NCI-H1092 (cell line): ENCODE measurements at regions not wholly inside any gene's neighbourhood (a gene's known extent, or its start where the extent isn't known, plus 50 kb on each side); places are given as distances from the start of the nearest gene placed in this dataset.

Source experiments
- DNase-seq: peaks from one replicate; lab custom pipeline; 2025; lab: John Stamatoyannopoulos, UW

GRCh38 chr6:170212956-170213636, 77.8 kb downstream of the DLL1 start:
- DNase-seq = no peak

- DNase-seq = no peak
Measured at GRCh38 chr6:170212051-170212756, 78.7 kb downstream of the DLL1 start.

- no peak for DNase-seq
Measured at GRCh38 chr6:170211404-170212025, 79.4 kb downstream of the DLL1 start.

GRCh38 chr6:170210651-170211403, 80.1 kb downstream of the DLL1 start:
- DNase-seq = no peak

GRCh38 chr6:170210026-170210390, 80.9 kb downstream of the DLL1 start:
- DNase-seq = no peak

- DNase-seq = no peak
Measured at GRCh38 chr6:170209354-170210025, 81.4 kb downstream of the DLL1 start.

GRCh38 chr6:170208651-170209353, 82.1 kb downstream of the DLL1 start:
- no peak for DNase-seq

GRCh38 chr6:170208182-170208601, 82.7 kb downstream of the DLL1 start:
- DNase-seq = no peak

GRCh38 chr6:170207586-170208181, 83.2 kb downstream of the DLL1 start:
- DNase-seq = no peak

GRCh38 chr6:170206851-170207431, 83.9 kb downstream of the DLL1 start:
- no peak for DNase-seq

- no peak for DNase-seq
Measured at GRCh38 chr6:170206317-170206621, 84.6 kb downstream of the DLL1 start.

- DNase-seq = no peak
Measured at GRCh38 chr6:170205534-170206316, 85.2 kb downstream of the DLL1 start.

GRCh38 chr6:170205126-170205525, 85.8 kb downstream of the DLL1 start:
- no peak for DNase-seq

- no peak for DNase-seq
Measured at GRCh38 chr6:170203212-170203611, 87.7 kb downstream of the DLL1 start.

- DNase-seq = no peak
Measured at GRCh38 chr6:170202416-170203135, 88.3 kb downstream of the DLL1 start.

GRCh38 chr6:170201361-170201760, 89.5 kb downstream of the DLL1 start:
- DNase-seq = no peak

- no peak for DNase-seq
Measured at GRCh38 chr6:170200458-170200891, 90.4 kb downstream of the DLL1 start.

GRCh38 chr6:170199716-170200115, 91.2 kb downstream of the DLL1 start:
- no peak for DNase-seq

GRCh38 chr6:170198298-170198697, 92.6 kb downstream of the DLL1 start:
- DNase-seq = no peak
